Stimulated activated CD8-positive, alpha-beta memory T cell treated with anti-CD3 and anti-CD28 coated beads, Interleukin-15, amount 100 ng/mL, for 48 hours (primary cell): ENCODE measurements at regions not wholly inside any gene's neighbourhood (a gene's known extent, or its start where the extent isn't known, plus 50 kb on each side); places are given as distances from the start of the nearest gene placed in this dataset.
A peak's percentile ranks its signal among the peaks of the same experiment; 100 is the strongest.
"Not testable (repeated sequence)": the region's sequence is repeated elsewhere in the genome, so short reads cannot be mapped to it uniquely, and the experiment has no call there.

Experiments
- DNase-seq, 2 donors: peaks; one replicate each; pipeline ENCODE4 v3.0.0-alpha.2; 2020; ENCODE audit warnings: low read depth in 2 of 2

GRCh38 chr6:137545073-137545472 is 50.9 kb upstream of the OLIG3 start:
- DNase-seq = no peak

DNA sequence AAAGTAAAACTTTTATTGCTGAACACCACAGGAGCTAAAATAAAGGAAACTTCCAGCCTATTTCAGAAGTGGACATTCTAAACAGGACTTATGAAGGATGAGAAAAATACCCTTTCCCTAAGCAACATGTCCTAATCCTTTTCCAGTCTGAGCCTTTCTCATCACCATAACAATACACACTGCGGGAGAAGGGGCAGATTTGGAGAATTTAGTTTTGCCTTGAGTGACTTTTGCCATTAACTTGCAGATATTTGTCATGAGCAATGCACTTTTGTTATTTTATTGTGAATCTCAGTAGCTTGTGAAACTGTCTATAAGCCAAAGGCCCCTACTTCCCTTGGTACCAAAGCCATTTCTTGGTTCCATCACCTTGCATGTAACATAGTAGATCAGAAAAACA is 53.0 kb upstream of the OLIG3 start:
- DNase-seq = no peak

DNA sequence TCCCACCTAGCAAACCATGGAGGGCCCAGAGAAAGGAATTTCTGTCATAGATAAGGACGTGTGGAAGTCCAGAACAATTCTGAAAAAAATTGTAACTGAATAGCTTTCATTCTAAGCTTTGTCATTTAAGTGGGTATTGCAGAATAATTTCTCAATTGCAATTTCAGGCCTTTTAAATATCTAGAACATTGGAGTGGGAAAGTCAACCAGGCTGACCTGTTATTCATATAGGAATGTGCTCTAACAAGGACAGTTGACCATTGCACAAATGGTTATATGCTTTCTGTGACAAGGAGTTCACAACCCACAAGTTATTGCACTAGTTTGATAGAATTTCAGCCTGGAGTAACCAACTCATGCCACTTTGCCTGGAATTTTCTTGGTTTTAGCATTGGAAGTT is 53.4 kb upstream of the OLIG3 start:
- no peak for DNase-seq

GRCh38 chr6:137549106-137549505 is 54.9 kb upstream of the OLIG3 start:
- no peak for DNase-seq

GRCh38 chr6:137550535-137550934 is 56.3 kb upstream of the OLIG3 start:
- no peak for DNase-seq

DNA sequence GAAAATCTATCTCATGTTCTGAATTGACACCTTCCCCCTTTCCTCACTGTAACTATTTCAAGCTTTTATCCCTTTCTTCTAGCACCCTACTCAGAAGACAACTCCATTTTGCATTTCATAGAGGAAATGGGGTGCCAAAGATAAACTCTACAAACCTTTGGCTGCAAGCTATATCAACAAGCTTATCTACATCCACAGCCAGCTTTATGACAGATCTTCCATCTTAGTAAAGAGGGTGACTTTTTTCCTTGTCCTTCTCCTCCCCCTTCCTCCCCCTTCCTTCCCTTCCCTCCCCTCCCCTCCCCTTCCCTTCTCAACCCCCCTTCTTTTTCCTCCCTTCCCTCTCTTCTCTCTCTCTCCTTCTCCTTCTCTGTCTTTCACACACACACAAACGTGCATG is 58.0 kb upstream of the OLIG3 start:
- no peak for DNase-seq

GRCh38 chr6:137552809-137553208 is 58.6 kb upstream of the OLIG3 start:
- no peak for DNase-seq

GRCh38 chr6:137559521-137560183 is 65.5 kb upstream of the OLIG3 start:
- not testable (repeated sequence) for DNase-seq

GRCh38 chr6:137560184-137560563 is 66.0 kb upstream of the OLIG3 start:
- no peak for DNase-seq

- DNase-seq = no peak
Observed at GRCh38 chr6:137568067-137568466, 73.9 kb upstream of the OLIG3 start.

GRCh38 chr6:137570393-137570792 is 76.2 kb upstream of the OLIG3 start:
- no peak for DNase-seq

- peak; percentile 16 to 27 for DNase-seq
Observed at GRCh38 chr6:137571854-137572253, 77.7 kb upstream of the OLIG3 start.

GRCh38 chr6:137573739-137574138 is 79.5 kb upstream of the OLIG3 start:
- DNase-seq = no peak

DNA sequence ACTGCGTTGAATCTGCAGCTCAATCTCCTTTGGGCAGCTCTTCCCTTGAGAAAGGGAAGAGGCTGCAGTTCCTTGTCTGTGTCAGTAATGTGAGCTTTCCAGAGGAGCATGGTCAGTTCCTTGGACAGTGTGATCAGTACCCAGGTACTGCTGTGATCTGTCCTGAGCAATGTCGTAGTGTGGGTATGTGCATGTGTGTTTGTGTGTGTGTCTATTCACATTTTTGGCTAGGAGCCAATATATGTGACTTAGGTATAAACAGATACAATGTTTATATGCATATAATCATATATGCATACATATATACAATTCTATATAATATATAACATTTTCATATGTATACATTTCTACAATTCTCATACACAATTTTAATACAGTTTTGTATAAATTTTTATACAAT is 85.4 kb upstream of the OLIG3 start:
- DNase-seq = no peak

- DNase-seq = no peak
Observed at GRCh38 chr6:137581019-137581707, 87.0 kb upstream of the OLIG3 start.

DNA sequence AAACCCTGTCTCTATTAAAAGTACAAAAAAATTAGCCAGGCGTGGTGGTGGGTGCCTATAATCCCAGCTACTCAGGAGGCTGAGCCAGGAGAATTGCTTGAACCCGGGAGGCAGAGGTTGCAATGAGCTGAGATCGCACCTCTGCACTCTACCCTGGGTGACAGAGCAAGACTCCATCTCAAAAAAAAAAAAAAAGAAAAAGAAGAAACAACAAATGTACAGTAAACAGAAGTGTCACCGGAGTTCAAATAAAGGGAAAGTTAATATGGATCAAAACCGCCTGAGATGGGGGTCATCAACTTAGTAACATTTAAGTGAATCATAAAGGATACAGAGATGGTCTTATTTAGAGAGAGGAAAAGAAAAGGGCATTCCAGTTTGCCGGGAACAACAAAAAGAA is 89.3 kb upstream of the OLIG3 start:
- DNase-seq = not testable (repeated sequence)

DNA sequence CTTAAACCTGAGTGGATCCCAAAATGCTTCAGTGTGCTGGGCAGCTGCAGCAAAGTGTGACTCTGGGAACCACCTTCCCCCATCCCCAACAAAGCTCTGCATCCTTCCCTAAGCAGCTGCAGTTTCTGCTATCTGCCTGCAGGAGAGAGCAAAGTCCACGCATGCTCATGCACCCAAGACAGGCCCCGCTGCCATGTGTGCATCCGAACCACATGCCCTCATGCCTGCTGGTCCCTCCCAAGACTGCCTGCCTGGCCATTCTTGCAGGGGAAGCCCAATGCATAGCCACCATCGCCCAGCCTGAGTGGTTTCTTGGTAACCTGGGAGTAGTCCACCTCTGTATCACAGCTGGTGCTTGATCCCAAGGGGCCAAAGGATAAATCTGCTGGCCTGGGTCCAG is 94.3 kb upstream of the OLIG3 start:
- no peak for DNase-seq

DNA sequence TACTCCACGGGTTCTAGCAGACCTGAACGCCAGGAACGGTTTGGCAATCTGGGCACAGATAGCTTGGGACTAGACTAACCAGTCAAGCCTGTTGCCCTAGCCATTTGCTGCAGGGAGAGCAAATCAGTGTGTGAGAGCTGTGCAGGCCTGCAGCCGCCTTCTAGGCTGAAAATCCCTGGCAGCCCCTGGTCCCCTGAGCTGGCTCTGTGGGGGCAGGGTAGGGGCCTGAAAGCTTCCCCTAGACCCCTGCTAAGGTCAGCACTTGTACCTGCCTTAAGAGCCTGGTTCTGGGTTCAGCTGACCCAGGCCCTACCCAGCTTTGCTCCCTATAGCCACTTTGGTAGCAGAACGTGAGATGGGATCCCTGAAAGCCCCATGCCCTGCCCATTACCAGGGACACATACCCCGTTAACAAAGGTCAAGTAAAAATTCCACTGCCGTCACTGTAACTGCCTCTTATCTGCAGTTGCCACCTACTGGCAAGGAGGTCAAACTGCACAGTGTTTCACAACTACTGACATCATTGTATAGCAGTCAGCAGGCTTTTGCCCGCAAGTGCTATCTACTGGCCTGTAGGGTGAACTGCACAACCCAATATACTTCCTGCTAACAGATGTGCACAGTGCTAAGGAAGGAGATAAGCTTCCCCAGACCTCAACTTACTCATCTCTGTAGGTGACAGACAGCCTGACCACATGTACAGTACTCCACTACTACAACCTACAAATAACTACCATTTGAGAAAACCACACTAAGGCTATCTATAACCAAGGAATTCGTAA is 95.1 kb upstream of the OLIG3 start:
- DNase-seq = peak; percentile 19 to 35

GRCh38 chr6:137590684-137591083 is 96.5 kb upstream of the OLIG3 start:
- no peak for DNase-seq

GRCh38 chr6:137601471-137601870 is 107.3 kb upstream of the OLIG3 start:
- DNase-seq = no peak

- no peak for DNase-seq
Observed at GRCh38 chr6:137602313-137603197, 108.4 kb upstream of the OLIG3 start.

GRCh38 chr6:137610702-137611101 is 116.5 kb upstream of the OLIG3 start:
- no peak for DNase-seq
